GM12892 (cell line): ENCODE measurements at regions not wholly inside any gene's neighbourhood (a gene's known extent, or its start where the extent isn't known, plus 50 kb on each side); places are given as distances from the start of the nearest gene placed in this dataset.

Experiments
- DNase-seq: peaks from one replicate; pipeline ENCODE4 v3.0.0; 2011; ENCODE audit not compliant: insufficient read length
- FAIRE-seq: peaks from 2 replicates; lab custom pipeline; 2011; peaks lifted over from hg19 to GRCh38; lab: Jason Lieb, UNC
- POLR2A ChIP-seq: IDR thresholded peaks from 2 replicates; pipeline ENCODE4 v1.6.1; 2011; ENCODE audit warnings: low read depth, low read length, control low read depth
- POLR2AphosphoS5 ChIP-seq: IDR thresholded peaks from 2 replicates; pipeline ENCODE4 v1.6.1; 2011; ENCODE audit warnings: low read depth, low read length, control low read depth
- TAF1 ChIP-seq: IDR thresholded peaks from 2 replicates; pipeline ENCODE4 v1.6.1; 2011; ENCODE audit warnings: low read depth, mild to moderate bottlenecking, control low read depth, low read length, borderline replicate concordance

DNA sequence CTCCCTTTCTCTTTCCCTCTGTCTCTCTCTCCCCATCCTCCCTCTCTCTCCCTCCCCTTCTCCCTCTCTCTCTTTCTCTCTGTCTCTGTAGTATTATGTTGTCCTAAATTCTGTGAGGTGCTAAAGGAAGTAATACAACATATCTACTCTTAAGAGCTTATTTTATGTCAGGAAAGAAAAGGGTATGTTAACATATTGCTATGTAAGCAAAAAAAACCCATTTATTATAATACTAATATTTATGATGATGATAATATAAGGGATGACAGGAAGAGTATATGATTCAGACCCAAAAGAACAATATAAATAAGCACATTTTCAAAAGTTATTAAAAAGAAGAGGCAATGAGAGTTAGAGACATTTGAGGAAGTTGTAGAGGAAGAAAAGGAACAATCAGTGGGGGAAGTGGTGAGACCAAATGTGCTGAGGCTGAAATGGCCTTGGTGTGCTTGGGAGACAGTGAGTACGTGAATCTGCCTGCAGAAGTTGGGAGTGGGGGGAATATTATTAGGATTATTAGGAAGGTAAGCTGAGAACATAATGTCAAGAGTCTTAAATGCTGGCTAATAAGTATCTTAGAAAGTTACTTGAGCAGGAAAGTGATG is 303.6 kb upstream of the FERMT1 start:
- TF ChIP-seq POLR2A (no peak), POLR2AphosphoS5 (no peak), TAF1 (no peak)
- FAIRE-seq: no peak
- no peak for DNase-seq

- no peak for FAIRE-seq
- TF ChIP-seq POLR2A: no peak
- no peak for TF ChIP-seq TAF1
- TF ChIP-seq POLR2AphosphoS5: no peak
- no peak for DNase-seq
Measured at GRCh38 chr20:6421321-6422248, 298.8 kb upstream of the FERMT1 start.

GRCh38 chr20:6420336-6420735 is 297.5 kb upstream of the FERMT1 start:
- no peak for FAIRE-seq
- no peak for DNase-seq
- TF ChIP-seq POLR2AphosphoS5 (no peak), POLR2A (no peak)

DNA sequence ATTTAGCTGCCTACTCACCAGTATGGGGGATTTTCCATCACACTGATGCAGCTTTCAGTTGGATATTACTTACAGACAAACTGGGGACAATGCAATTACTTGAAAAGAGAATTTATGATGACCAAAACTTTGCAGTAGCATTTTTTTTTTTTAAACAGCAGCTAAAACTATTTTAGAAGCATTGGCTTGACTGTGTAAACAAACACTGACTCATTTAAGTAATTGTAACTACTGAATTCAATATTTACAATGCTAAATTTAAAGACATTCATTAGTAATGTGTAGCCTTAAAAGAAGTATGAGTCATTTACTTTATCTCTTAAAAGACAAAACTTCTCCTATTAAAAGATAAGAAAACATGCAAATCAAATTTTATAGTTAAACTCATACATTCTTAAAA is 295.9 kb upstream of the FERMT1 start:
- FAIRE-seq (no peak), DNase-seq (no peak)
- TF ChIP-seq POLR2AphosphoS5 (no peak), POLR2A (no peak), TAF1 (no peak)

- DNase-seq (no peak), FAIRE-seq (no peak)
- TF ChIP-seq TAF1 (no peak), POLR2AphosphoS5 (no peak), POLR2A (no peak)
Measured at GRCh38 chr20:6416371-6416770, 293.5 kb upstream of the FERMT1 start.

DNA sequence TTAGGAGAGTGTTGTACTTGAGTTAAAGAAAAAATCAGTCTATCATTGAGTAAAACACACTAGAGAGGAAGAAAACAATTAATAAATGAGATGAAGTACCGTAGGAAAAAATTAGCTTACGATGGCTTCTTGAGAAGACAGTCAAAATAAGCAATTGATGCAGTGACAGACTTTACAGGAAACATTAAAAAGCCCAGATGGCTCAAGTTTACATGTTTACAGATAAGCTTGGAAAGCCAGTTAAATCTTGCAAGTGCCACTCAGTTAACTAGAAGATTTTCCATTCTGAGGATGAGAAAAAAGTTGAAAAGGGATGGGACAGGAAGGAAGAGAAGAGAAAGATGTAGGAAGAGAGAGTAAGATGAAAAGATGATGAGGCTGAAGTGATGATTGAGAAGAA is 288.8 kb upstream of the FERMT1 start:
- FAIRE-seq (no peak), DNase-seq (no peak)
- TF ChIP-seq POLR2AphosphoS5 (no peak), TAF1 (no peak), POLR2A (no peak)

- TF ChIP-seq POLR2A: no peak
- TF ChIP-seq TAF1: no peak
- TF ChIP-seq POLR2AphosphoS5: no peak
- FAIRE-seq: no peak
- no peak for DNase-seq
Measured at GRCh38 chr20:6410721-6411120, 287.9 kb upstream of the FERMT1 start.

GRCh38 chr20:6407163-6407562 is 284.3 kb upstream of the FERMT1 start:
- FAIRE-seq: no peak
- no peak for DNase-seq
- no peak for TF ChIP-seq POLR2AphosphoS5
- TF ChIP-seq POLR2A: no peak
- TF ChIP-seq TAF1: no peak

DNA sequence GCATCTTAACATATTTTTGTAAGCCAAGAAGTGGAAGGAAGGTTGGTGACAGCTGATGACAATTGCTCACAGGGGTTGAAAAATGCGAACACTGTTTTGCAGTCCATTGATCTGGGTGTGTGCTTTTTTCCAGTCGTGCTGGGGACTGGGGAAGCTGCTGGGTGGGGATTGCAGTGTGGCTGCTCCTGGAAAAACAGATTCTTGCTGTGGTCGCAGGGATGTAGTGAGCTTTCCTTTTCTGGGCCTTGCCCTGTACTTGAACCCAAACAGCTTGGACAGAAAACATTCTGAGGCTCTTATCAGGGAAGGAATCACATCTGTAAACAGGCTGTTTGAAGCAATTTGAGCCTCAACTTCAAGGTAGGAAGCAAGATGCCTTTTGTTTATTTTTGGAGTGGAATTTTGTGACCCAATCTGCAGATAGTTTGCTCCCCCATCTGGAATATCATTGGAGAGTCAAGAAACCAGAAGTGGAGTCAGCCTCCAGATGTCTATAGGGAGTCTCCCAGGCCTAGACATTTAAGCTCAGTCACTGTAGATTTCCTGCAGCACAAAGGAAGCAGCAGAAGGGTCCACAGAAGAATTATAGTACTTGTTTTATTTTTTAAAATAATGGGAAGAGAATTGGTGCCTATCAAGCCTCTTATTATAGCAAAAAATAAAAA is 279.2 kb upstream of the FERMT1 start:
- DNase-seq (no peak), FAIRE-seq (no peak)
- TF ChIP-seq POLR2A: no peak
- TF ChIP-seq POLR2AphosphoS5: no peak
- TF ChIP-seq TAF1: no peak

DNA sequence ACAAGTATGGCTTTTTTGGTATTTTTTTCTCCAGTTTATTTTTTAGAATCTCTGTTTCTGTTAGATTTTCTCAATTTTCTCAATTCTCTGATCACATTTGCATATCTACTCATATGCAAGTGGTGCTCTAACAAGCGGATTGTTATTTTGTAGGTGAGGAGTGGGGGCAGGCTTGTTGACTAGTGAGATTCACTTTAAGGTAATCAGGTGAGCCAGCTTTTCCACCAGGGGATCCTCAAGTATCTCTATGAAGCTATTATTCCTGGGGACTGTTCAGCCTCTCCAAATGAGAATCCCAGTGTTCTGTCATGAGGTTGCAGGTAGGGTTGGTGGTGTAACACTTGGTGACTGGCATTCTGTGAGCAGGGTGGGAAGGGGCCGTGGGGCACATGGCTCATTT is 274.3 kb upstream of the FERMT1 start:
- TF ChIP-seq POLR2AphosphoS5 (no peak), POLR2A (no peak), TAF1 (no peak)
- DNase-seq (no peak), FAIRE-seq (no peak)

GRCh38 chr20:6395695-6396094 is 272.9 kb upstream of the FERMT1 start:
- TF ChIP-seq POLR2A: no peak
- no peak for TF ChIP-seq POLR2AphosphoS5
- no peak for TF ChIP-seq TAF1
- DNase-seq (no peak), FAIRE-seq (no peak)

GRCh38 chr20:6388671-6389197 is 265.9 kb upstream of the FERMT1 start:
- FAIRE-seq (no peak), DNase-seq (no peak)
- TF ChIP-seq POLR2A (no peak), POLR2AphosphoS5 (no peak), TAF1 (no peak)
